Right ventricle myocardium inferior (tissue), 1 donor: ENCODE measurements at regions not wholly inside any gene's neighbourhood (a gene's known extent, or its start where the extent isn't known, plus 50 kb on each side); places are given as distances from the start of the nearest gene placed in this dataset.

Experiments
- ATAC-seq: fragments of 200-7000 bp; cut with Tn5 transposase; one replicate; pipeline ENCODE4 v1.9.1; 2020; ENCODE audit warnings: mild to moderate bottlenecking, moderate library complexity
- DNase-seq: peaks from one replicate; pipeline ENCODE4 v3.0.0; 2021; ENCODE audit errors: missing footprints
- intact Hi-C: fragments of 100-400 bp; cut with DNase I; formaldehyde crosslinking; loops from one replicate; pipeline ENCODE4 v1.11.0; 2022
- donor health status: DM: no; HTN: yes; CAD: no; lungs with severe emphysema.

DNA sequence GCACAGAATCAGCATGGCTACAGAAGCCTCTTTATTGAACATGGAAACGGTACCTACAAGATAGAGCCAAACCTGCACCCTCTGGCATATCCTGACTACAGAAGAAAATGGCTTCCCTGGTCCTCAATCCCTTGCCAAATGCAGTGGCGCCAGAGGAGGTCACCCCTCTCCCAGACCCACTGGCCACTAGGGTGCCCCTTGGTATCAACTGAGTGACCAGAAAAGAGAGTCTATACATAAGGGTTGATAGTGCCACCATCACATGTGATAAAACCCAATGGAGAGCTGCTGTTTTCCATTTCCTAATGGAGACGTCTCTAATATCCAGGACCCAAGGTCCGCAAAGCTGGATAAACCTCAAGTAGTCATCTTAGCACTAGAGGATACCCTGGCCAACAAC is 52.7 kb upstream of the ALK start:
- no peak for ATAC-seq
- DNase-seq, result no peak

DNA sequence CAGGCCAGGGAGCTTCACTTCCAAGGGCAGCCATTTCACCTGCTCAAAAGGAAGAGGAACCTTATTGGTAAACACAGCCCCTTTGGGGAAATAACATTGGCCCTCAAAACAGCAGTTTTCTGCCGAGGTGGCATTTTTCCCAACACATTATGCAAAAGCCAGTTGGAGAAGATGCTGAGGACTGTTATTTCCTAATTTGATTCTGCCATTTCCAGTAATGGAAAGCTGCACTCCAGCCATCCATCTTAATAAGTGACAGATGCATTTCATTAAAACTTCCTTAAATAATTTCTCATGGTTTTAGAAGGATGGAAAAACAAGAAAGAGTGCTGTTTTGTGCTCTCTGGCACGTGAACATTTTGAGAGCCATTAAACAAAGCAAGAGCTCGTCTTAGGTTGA is 55.9 kb upstream of the ALK start:
- DNase-seq (no peak), ATAC-seq (no peak)
- intact Hi-C loops, result no loop called here

More for the DNA sequence above, 52.7 kb upstream of the ALK start:
- intact Hi-C loops, result no loop called here

DNA sequence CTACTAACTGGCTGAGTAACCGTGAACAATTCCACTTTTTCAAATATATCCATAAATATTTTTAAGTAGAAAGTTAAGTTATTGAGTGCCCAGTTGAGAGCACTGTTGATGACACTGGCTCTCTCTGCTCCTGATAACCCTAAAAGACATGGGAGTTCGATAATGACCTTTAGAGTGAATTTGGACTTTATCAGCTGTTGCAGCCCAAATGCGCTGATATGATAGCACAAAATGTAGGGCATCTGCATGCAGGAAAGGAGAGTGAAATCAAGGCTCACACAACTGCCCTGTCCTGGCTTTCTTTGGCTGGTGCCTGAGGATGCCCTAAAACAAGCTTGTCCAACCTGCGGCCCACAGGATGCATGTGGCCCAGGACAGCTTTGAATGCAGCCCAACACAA is 60.0 kb upstream of the ALK start:
- intact Hi-C loops, result no loop called here
- DNase-seq (no peak), ATAC-seq (no peak)

DNA sequence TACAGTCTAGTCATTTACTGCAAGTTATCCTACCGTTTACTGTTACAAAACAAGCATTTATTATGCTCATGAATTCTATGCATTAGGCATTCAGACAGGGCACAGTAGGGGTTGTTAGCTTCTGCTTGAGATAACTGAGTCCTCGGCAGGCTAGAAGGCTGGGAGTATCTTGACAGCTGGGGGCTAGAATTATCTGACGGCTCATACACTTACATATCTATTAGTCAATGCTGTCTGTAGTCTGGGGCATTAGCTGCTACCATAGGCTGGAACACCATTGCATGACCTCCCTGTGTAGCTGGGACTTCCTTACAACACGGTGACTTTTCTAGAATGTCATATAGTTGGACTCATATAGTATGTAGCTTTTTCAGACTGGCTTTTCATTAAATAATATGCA is 61.9 kb upstream of the ALK start:
- intact Hi-C loops, result no loop called here
- DNase-seq, result no peak
- no peak for ATAC-seq

DNA sequence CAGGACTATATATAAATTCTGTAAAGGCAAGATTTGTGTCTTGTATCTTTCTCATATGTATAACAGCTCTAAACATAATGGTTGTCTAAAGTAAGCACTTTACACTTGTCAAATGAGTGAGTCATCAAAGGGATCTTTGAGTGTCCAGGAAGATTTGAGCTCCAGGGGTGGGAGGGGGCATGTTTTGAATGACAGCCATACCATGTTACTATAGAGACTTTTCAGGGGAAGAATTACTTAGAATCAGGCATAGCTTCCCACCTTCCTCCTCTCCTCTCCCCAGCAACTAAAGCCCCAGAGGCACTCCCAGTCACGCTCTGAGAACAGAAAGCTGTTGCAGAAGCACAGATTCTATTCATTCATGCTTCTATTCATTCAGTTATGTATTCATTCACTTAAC is 65.8 kb upstream of the ALK start:
- intact Hi-C loops, result no loop called here
- ATAC-seq (no peak), DNase-seq (no peak)

DNA sequence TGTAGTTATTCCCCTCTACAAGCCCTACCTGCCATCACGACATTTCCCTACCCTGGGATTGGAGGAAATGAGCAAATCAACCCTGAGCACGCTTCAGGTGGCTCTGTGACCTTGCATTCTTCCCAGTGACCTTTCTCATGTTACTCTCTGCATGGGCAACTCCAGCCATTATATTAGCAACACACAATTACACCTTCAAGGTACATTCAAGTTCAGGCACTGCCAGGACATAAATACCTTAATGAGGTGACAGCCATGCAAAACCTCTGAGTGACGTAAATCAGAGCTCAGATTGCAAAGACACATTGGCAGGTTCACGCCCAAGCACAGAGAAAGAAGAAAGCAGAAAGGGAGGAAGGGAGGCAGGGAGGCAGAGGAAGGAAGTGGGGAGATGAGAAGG is 68.7 kb upstream of the ALK start:
- ATAC-seq (no peak), DNase-seq (no peak)
- intact Hi-C loops, result no loop called here

DNA sequence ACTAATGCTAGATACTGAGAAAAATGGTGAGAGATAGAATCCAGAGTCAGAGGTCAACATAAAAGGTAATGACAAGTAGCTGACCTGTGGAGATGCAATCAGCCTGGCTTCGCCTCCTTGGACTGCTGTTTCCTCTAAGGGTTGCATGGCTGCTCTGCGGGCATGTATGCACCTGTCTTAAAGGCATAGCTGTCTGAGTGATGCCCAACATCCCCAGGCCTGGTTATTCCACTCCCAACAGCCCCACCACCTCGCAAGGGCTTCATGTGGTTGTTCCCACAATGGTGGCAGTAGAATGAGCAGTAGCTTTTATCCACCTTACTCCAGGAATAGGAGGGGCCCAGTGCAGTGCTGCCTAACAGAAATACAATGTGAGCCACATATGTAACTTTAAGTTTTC is 69.7 kb upstream of the ALK start:
- DNase-seq (no peak), ATAC-seq (no peak)
- intact Hi-C loops, result no loop called here

DNA sequence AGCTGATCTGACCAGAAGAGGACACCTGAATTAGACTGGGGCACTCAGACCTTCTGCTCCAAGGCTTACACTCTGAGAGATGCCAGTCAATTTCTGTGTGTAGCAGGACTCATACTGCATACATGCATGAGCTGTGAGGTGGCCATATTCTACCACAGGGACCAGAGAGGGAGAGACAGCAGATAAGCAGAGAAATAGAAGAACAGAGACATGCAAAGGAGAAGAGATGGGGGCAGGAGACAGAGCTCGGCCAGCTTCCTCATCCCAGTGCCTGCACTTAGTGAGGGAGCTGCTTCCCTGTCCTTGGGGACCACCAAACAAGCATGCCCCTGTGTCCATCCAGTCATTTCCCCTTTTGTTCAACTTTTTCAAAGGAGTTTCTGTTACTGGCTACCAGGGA is 73.9 kb upstream of the ALK start:
- DNase-seq, result no peak
- ATAC-seq, result no peak
- intact Hi-C loops, result no loop called here

DNA sequence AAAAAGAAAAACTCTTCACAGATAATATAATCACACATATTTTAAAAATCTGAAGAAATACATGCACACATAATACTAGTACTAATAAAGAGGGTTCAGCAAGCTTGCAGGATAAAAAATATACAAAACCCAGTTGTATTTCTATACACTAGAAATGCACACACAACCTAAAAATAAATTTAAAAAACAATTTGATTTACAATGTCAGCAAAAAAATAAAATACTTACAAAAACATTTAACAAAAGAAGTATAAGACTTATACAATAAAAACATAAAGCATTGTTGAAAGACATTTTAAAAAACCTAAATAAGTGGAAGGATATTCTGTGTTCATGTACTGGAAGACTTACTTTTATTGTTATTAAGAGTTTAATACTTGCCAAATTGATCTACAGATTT is 81.7 kb upstream of the ALK start:
- intact Hi-C loops, result no loop called here
- DNase-seq, result no peak
- no peak for ATAC-seq

DNA sequence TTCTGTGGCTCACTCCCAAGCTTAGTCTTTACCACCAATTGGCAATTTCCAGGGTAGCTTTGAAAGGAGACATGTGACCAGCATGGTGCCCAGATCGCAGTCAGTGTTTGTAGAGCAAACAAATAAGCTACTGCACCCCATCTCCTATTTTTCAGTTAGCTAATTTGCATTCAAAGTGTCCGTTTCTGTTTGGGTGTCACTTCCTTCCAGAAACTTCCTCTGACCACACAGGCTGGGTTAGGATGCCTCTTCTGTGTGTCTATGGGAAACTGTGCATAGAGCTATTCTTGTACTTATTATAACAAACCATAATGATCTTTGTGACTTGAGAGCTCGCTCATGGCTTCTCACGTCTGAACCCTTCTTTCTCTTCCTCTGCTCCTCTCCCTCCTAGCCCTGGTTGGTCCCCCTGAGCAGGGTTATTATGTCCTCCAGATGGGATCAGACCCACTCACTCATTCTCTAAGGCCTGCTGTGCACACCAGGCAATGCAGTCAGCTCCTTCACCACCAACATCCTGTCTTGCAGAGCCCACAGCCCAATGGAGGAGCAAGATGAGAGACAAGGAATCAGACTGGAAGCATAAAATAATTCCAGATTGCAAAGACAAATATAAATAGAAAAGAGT is 101.2 kb upstream of the ALK start:
- no peak for DNase-seq
- intact Hi-C loops, result no loop called here
- ATAC-seq, result no peak

DNA sequence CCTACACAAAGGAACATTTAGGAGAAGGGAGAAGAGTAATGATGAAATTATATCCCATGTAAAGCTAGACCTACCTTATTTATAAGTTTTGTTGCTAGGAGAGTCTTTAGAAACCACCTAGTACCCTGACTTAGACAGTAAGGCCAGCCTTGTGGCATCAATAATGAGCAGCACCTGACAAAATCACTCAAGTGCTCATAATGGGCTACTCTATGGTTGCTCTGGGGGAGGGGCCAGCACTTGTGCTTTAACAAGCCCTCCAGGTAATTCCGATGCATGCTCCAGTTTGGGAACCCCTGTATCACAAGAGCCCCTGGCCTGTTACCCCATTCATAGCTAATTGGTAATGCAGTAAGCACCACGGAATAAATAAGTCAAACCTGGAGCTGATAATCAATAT is 102.9 kb upstream of the ALK start:
- DNase-seq (no peak), ATAC-seq (no peak)
- intact Hi-C loops, result no loop called here

DNA sequence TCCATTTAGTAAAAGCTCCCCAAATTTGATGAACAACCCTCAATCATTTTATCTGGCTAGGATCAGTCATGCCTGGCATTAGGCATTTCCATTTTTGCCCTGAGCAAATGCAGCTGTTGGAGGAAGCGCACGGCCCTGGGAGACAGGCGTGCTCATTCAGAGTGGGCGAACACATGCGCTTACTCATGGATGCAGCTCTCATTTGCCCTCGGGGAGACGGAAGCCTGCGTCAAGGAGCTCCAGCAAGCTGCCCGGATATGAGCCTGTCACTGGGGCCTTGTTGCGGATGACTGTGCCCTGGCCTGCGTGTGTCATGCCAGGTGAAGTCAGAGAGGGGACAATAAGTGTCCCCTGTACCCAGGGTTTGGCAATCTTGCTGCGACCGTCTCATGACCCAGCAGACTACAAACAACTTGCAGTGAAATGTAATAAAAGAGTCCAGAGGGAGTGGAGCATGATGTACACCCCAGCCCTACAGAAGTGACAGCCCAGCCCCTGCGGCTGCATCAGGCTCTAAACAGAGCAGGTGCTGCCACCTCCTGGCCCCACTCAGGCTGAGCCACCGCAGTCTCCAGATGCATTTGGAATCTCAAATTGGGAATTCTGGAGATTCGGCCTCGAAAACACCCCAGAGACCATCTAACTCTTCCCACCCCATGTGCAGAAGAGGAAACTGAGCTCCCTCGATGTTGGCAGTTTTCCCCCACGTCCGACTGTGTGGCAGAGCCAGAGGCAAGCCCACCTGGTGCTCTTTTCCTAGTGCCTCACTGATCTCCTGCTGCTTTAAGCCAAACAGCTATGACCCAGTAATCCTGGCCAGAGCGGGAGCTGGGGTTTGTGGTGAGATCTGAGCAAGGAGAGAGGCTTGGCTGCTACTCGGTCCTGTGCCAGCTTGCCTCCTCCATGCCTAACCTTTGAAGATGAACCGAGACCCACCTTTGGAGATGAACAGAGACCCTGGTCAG is 105.0 kb upstream of the ALK start:
- DNase-seq (peak; percentile 69), ATAC-seq (peak; percentile 59)
- intact Hi-C loops, result loop anchor here (2.0 kb wide), 1 partner anchor 104 kb away; no protein-coding TSS in a partner anchor

DNA sequence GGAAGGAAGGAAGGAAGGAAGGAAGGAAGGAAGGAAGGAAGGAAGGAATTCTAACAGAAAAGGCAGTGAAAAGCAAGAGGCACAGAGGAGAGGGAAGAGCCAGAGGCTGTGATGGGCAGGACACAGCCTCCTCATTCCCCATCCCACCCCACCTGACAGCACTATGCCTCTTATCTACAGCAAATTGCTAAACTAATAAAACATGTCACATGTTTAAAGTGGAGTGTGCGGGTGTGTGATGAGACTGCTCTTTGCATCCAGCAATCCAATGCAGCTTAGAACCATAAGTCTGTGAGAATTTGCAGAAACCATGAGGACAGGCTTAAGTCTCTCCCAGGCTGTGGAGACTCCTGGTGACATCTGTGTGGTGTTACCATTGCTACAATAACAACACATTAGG is 108.4 kb upstream of the ALK start:
- no peak for DNase-seq
- intact Hi-C loops, result no loop called here
- ATAC-seq, result no peak

DNA sequence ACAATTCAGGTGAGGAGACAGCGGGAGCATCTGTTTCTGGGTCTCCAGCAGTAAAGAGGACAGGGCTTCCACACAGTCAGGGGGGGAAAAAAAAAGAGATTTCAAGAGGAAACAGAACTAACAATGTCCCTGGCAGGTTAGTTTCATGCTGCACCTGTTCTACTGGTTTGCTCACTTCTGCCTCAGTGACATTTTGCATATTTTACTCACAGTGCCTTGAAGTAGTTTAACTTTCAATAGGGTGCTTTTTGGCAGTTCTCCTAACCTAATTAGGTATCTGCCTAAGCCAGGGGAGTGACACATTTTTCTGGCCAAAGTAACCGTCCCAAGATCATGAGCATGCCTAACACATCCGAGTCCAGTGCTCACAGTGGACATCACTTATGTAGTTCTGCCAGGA is 109.0 kb upstream of the ALK start:
- ATAC-seq (no peak), DNase-seq (no peak)
- intact Hi-C loops, result no loop called here

DNA sequence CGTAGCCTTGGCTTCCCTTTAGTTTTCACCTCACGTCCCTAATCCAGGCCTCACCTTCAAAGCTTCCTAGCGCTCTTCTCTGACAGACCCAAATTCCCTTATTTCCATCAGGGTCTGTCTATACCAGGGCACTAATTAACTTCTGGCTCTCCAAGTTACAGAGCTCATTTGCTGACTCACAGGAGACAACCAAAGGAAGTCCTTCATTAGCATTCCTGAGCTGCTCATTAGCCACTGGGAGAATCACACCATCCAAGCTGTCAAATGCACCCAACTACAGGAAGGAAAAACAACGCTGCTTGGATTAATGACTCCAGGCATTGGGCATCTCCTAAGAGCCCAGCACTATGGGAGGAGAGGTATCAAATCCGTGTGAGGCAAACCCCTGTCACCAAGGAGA is 109.8 kb upstream of the ALK start:
- ATAC-seq (no peak), DNase-seq (no peak)
- intact Hi-C loops, result no loop called here

DNA sequence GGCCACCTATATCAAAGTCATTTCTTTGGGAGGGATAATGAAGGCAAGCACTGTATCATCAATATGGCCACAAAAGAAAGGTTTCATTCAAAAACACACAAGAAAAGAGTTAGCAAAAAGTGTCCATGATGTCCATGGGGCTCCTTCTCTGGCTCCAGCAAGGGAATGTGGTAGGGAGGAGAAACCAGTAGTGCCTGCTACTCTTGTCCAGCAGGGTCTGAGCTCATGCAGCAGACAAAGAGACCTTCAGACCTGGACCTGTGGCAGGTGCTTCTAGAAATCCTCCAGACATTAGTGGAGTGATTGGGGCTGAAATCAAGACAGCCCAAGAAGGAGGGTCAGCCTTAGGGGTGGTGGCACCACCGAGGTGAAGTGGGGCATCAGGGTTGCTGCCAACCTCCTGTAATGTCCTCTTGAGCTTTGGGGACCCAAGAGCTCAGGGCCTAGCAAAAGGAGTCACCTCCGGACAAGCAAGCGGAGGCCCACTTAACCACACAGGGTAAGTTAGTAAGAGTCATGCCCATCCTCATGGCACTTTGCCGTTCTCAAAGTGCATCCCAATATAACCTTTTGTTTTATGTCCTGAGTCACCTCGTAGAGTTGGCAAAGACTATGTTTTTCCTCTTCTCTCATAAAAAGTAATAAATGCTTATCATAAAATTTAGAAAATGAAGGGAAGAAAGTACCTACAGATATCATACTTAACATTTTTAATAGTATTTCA is 112.6 kb upstream of the YPEL5 start:
- ATAC-seq, result no peak

DNA sequence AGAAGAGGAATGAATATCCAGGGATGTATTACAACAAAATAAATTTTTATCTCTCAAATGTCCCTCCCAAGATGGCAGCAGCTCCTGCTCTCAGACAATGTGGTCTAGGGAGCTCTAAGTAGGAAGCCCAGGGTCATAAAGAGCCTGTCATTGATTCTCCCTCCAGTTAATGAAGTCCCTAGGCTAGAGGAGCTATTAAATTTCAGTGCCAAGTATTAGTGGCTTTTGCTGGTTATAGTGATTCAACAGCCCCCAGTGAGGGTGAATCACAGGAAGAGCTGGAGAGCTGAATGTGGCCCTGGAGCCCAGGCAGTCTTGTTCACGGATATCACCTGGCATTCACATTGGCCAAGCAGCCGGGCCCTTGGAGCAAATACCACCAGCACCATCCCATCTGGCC is 109.8 kb upstream of the YPEL5 start:
- ATAC-seq (no peak), DNase-seq (no peak)
- intact Hi-C loops, result no loop called here

More for the DNA sequence above, 112.6 kb upstream of the YPEL5 start:
- intact Hi-C loops, result no loop called here
- no peak for DNase-seq

DNA sequence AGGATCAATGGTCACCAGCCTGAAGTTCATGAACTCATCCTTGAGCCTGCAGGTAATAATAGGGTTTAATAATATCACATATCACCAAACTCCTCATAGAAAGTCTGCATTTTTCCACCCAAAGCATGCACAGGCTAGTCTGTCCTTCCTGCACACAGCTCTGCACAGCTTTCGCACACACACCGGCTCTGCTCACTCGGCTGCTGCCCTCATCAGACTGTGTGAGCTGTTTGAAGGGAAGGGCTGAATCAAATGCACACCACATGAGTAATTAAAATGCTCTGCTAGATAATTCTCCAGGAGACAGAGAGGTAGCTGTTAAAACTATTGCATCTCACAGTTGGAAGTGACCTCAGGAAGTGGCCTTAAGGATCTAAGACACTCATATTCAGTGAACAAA is 108.4 kb upstream of the YPEL5 start:
- no peak for DNase-seq
- intact Hi-C loops, result no loop called here
- ATAC-seq, result no peak

DNA sequence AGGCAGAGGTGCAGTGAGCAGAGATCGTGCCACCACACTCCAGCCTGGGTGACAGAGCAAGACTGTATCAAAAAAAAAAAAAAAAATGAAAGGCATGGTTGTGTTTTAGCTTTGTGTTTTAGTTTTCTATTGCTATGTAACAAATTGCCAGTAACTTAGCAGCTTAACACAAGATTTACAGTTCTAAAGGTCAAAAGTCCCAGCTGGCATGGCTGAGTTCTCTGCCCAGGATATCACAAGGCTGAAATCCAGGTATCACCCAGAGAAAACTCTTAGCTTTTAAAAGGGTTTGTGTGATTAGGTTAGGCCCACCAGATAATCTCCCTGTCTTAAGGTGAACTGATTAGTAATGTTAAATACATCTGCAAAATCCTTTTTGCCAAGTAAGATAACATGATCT is 107.7 kb upstream of the YPEL5 start:
- ATAC-seq, result no peak
- no peak for DNase-seq
- intact Hi-C loops, result no loop called here

DNA sequence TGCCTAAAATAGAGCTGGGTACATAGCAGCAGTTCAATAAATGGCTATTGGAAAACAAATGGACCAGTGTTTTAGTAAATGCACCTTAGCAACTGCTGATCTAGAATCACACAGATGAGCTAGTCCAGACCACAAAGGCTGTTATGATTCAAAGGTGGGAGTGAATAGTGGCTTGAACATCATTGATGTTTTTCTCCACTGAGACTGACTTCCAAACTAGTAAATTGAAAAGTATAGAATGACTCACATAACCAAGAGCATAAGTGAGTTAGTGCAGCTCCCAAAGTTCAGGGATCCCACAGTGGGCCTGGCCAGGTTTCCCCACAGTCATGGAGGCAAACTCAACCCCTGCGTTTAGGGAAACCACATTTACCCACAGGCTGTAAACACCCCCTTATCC is 106.7 kb upstream of the YPEL5 start:
- no peak for DNase-seq
- ATAC-seq, result no peak
- intact Hi-C loops, result no loop called here
